ENCODE measurements at regions not wholly inside any gene's neighbourhood (a gene's known extent, or its start where the extent isn't known, plus 50 kb on each side); places are given as distances from the start of the nearest gene placed in this dataset.

GRCh38 chr15:29972051-29972450 lies 110.7 kb upstream of the GOLGA8J start:
- no peak overlapping the region for H3K4me3 ChIP-seq (ENCODE audit: control insufficient read depth, low read depth, low read length)
- no peak for TF ChIP-seq CTCF (IDR thresholded peaks at IDR 0.05; ENCODE audit: control insufficient read depth, insufficient read depth, low read depth, low read length, missing control alignments)
- DNase-seq (ENCODE audit: low read depth): no peak

GRCh38 chr15:29970402-29970695 lies 112.4 kb upstream of the GOLGA8J start:
- TF ChIP-seq CTCF (IDR thresholded peaks at IDR 0.05; ENCODE audit: control insufficient read depth, insufficient read depth, low read depth, low read length, missing control alignments): no peak
- no peak for DNase-seq (ENCODE audit: low read depth)
- no peak overlapping the region for H3K4me3 ChIP-seq (ENCODE audit: control insufficient read depth, low read depth, low read length)

- TF ChIP-seq CTCF (IDR thresholded peaks at IDR 0.05; ENCODE audit: control insufficient read depth, insufficient read depth, low read depth, low read length, missing control alignments): no peak
- no peak for DNase-seq (ENCODE audit: low read depth)
- H3K4me3 ChIP-seq (ENCODE audit: control insufficient read depth, low read depth, low read length): no peak overlapping the region
Observed at GRCh38 chr15:29969562-29970401, 113.0 kb upstream of the GOLGA8J start.

GRCh38 chr15:29968895-29969561 lies 113.7 kb upstream of the GOLGA8J start:
- TF ChIP-seq CTCF (IDR thresholded peaks at IDR 0.05; ENCODE audit: control insufficient read depth, insufficient read depth, low read depth, low read length, missing control alignments): no peak
- no peak overlapping the region for H3K4me3 ChIP-seq (ENCODE audit: control insufficient read depth, low read depth, low read length)

GRCh38 chr15:29968099-29968894 lies 114.5 kb upstream of the GOLGA8J start:
- no peak for DNase-seq (ENCODE audit: low read depth)
- no peak overlapping the region for H3K4me3 ChIP-seq (ENCODE audit: control insufficient read depth, low read depth, low read length)
- no peak for TF ChIP-seq CTCF (IDR thresholded peaks at IDR 0.05; ENCODE audit: control insufficient read depth, insufficient read depth, low read depth, low read length, missing control alignments)

More at GRCh38 chr15:29968895-29969561, 113.7 kb upstream of the GOLGA8J start:
- no peak for DNase-seq (ENCODE audit: low read depth)

- no peak for DNase-seq (ENCODE audit: low read depth)
- no peak for TF ChIP-seq CTCF (IDR thresholded peaks at IDR 0.05; ENCODE audit: control insufficient read depth, insufficient read depth, low read depth, low read length, missing control alignments)
- H3K4me3 ChIP-seq (ENCODE audit: control insufficient read depth, low read depth, low read length): no peak overlapping the region
Observed at GRCh38 chr15:29962407-29962806, 120.3 kb upstream of the GOLGA8J start.
